HCT116 (cell line): ENCODE measurements at regions not wholly inside any gene's neighbourhood (a gene's known extent, or its start where the extent isn't known, plus 50 kb on each side); places are given as distances from the start of the nearest gene placed in this dataset.

ENCODE experiments used
- ATAC-seq: fragments of 200-7000 bp; cut with Tn5 transposase; 2 replicates; pipeline ENCODE4 v1.9.1; 2020; ENCODE audit warnings: mild to moderate bottlenecking, moderate library complexity
- BruUV-seq: library from RNA; stranded (reverse); fragments of 400-500 nt; replicated peaks from 2 replicates; lab custom pipeline; 2021; lab: Mats Ljungman, UMichigan
- CTCF ChIA-PET: fragments of 300-600 bp; sonication (Branson Sonifier 250); formaldehyde crosslinking; loops from one replicate; lab custom pipeline; 2021; ENCODE audit warnings: antibody characterized with exemption; lab: Charles Lee
- POLR2A ChIA-PET: fragments of 300-600, 350-600 bp; sonication (Branson Sonifier 250); formaldehyde crosslinking; loops from one replicate; lab custom pipeline; 2021; ENCODE audit warnings: antibody characterized with exemption; lab: Charles Lee
- RAD21 ChIA-PET, 2 experiments: fragments of 300-600 bp; sonication (Branson Sonifier 250); formaldehyde crosslinking; loops; one replicate each; lab custom pipeline; 2023; ENCODE audit warnings: low total read pairs in 2 of 2; ENCODE audit not compliant: uncharacterized antibody in 2 of 2, unreplicated experiment in 2 of 2, low non-redundant PET in 1 of 2; lab: Charles Lee
- DNase-seq: peaks from one replicate; pipeline ENCODE4 v3.0.0-alpha.2; 2010; ENCODE audit warnings: low read depth, low spot score
- H2AFZ ChIP-seq: fragments of 200-600 bp; shearing (Covaris generic), sonication (generic); 2 replicates; pipeline ENCODE4 v1.6.1; 2017; ENCODE audit warnings: low read depth, mixed run types, mixed read lengths, antibody characterized with exemption, low read length; ENCODE audit not compliant: poor library complexity, severe bottlenecking
- H3K27ac ChIP-seq: 2 replicates; pipeline ENCODE4 v1.5.1; 2012; ENCODE audit warnings: low read depth, low read length
- H3K27me3 ChIP-seq: fragments of 200-600 bp; sonication (generic); 2 replicates; pipeline ENCODE4 v1.6.1; 2016; ENCODE audit warnings: mixed run types, low read length, mixed read lengths; ENCODE audit not compliant: insufficient read depth
- H3K36me3 ChIP-seq, 2 experiments: fragments of 200-500 bp in 1 of 2; fragments of 200-600 bp in 1 of 2; sonication (Bioruptor generic) in 1 of 2; sonication (generic) in 1 of 2; 2 replicates each; pipeline versions ENCODE4 v1.5.1 to v1.6.1; 2014 to 2016; ENCODE audit warnings: low read length in 2 of 2, inconsistent platforms in 1 of 2, mixed read lengths in 1 of 2, mixed run types in 1 of 2; ENCODE audit not compliant: insufficient read depth in 2 of 2, control insufficient read depth in 1 of 2
- H3K4me1 ChIP-seq, 2 experiments: fragments of 200-600 bp in 1 of 2; sonication (generic) in 1 of 2; 2 replicates each; pipeline versions ENCODE4 v1.5.1 to v1.6.1; 2012 to 2017; ENCODE audit warnings: low read length in 2 of 2, inconsistent platforms in 1 of 2, mild to moderate bottlenecking in 1 of 2, mixed read lengths in 1 of 2, mixed run types in 1 of 2, moderate library complexity in 1 of 2; ENCODE audit not compliant: insufficient read depth in 2 of 2, control insufficient read depth in 1 of 2
- H3K4me2 ChIP-seq: fragments of 200-600 bp; sonication (generic); 2 replicates; pipeline ENCODE4 v1.6.1; 2017; ENCODE audit warnings: mixed run types, low read length, mixed read lengths
- H3K4me3 ChIP-seq, 2 experiments: fragments of 200-600 bp in 1 of 2; sonication (generic) in 1 of 2; replicated peaks in 1 of 2; 2 replicates each; pipeline ENCODE4 v1.5.1; 2011 to 2016; ENCODE audit warnings: low read length in 2 of 2, control low read depth in 1 of 2, low read depth in 1 of 2, mild to moderate bottlenecking in 1 of 2, mixed read lengths in 1 of 2, mixed run types in 1 of 2
- H3K79me2 ChIP-seq: fragments of 200-600 bp; sonication (generic); 2 replicates; pipeline ENCODE4 v1.6.1; 2017; ENCODE audit warnings: mild to moderate bottlenecking, mixed run types, low read length, moderate library complexity, mixed read lengths; ENCODE audit not compliant: insufficient read depth
- H3K9ac ChIP-seq: fragments of 200-600 bp; sonication (generic); 2 replicates; pipeline ENCODE4 v1.6.1; 2016; ENCODE audit warnings: low read length, mixed read lengths
- H3K9me2 ChIP-seq: fragments of 200-600 bp; sonication (generic), shearing (Covaris generic); 2 replicates; pipeline ENCODE4 v1.6.1; 2017; ENCODE audit warnings: mixed run types, mild to moderate bottlenecking, moderate library complexity; ENCODE audit not compliant: insufficient read depth
- H3K9me3 ChIP-seq, 2 experiments: fragments of 200-500 bp in 1 of 2; fragments of 200-600 bp in 1 of 2; sonication (Bioruptor generic) in 1 of 2; sonication (generic) in 1 of 2; 2 replicates each; pipeline ENCODE4 v1.6.1; 2014 to 2017; ENCODE audit warnings: low read length in 2 of 2, mixed read lengths in 2 of 2, inconsistent platforms in 1 of 2, low read depth in 1 of 2, mild to moderate bottlenecking in 1 of 2, mixed run types in 1 of 2, moderate library complexity in 1 of 2; ENCODE audit not compliant: control insufficient read depth in 1 of 2, insufficient read depth in 1 of 2
- H4K20me1 ChIP-seq: fragments of 200-600 bp; sonication (generic), shearing (Covaris generic); 2 replicates; pipeline ENCODE4 v1.6.1; 2017; ENCODE audit warnings: mixed run types, mild to moderate bottlenecking, moderate library complexity; ENCODE audit not compliant: insufficient read depth
- CBX3 ChIP-seq: IDR thresholded peaks from 2 replicates; pipeline ENCODE4 v1.6.1; 2012; ENCODE audit warnings: low read depth
- CEBPB ChIP-seq: IDR thresholded peaks from 2 replicates; pipeline ENCODE4 v1.6.1; 2012; ENCODE audit warnings: low read depth
- EZH2 ChIP-seq: fragments of 200-600 bp; sonication (generic); IDR thresholded peaks from 2 replicates; pipeline ENCODE4 v1.6.1; 2017; ENCODE audit warnings: antibody characterized with exemption, mixed run types
- POLR2A ChIP-seq: IDR thresholded peaks from 2 replicates; pipeline ENCODE4 v1.7.0; 2011; ENCODE audit warnings: borderline replicate concordance; ENCODE audit not compliant: insufficient read depth, insufficient read length; ENCODE audit errors: extremely low read depth
- POLR2AphosphoS5 ChIP-seq: IDR thresholded peaks from 2 replicates; pipeline ENCODE4 v1.6.1; 2011; ENCODE audit warnings: mild to moderate bottlenecking, low read depth, low read length, moderate library complexity
- RAD21 ChIP-seq: IDR thresholded peaks from 2 replicates; pipeline ENCODE4 v1.6.1; 2012; ENCODE audit warnings: low read depth, mild to moderate bottlenecking
- SP1 ChIP-seq: IDR thresholded peaks from 2 replicates; pipeline ENCODE4 v1.6.1; 2012; ENCODE audit warnings: low read depth
- YY1 ChIP-seq: IDR thresholded peaks from 2 replicates; pipeline ENCODE4 v1.6.1; 2011; ENCODE audit warnings: low read length, low read depth, moderate library complexity, mild to moderate bottlenecking; ENCODE audit not compliant: insufficient replicate concordance; ENCODE audit errors: extremely low read depth
- ZNF274 ChIP-seq: fragments of 200-500 bp; sonication (Bioruptor generic); IDR thresholded peaks from 2 replicates; pipeline ENCODE4 v1.6.1; 2014; ENCODE audit warnings: mild to moderate bottlenecking, low read depth, low read length, inconsistent platforms
- intact Hi-C: fragments of 100-400 bp; cut with micrococcal nuclease; formaldehyde crosslinking; loops from 2 replicates; pipeline ENCODE4 v1.10.0; 2022
- TF ChIP-seq, protein P1 (sequence below): IDR thresholded peaks from 2 replicates; pipeline ENCODE4 v1.6.1; 2011; ENCODE audit warnings: mild to moderate bottlenecking, low read length, moderate library complexity; ENCODE audit not compliant: insufficient replicate concordance; ENCODE audit errors: extremely low read depth
- TF ChIP-seq, protein P2 (sequence below), 3 experiments: fragments of 200-600 bp in 1 of 3; sonication (generic) in 1 of 3; IDR thresholded peaks in 2 of 3; conservative IDR thresholded peaks in 1 of 3; 2 replicates each; pipeline ENCODE4 v1.5.1; 2012 to 2017; ENCODE audit warnings: low read depth in 2 of 3, low read length in 2 of 3, antibody characterized with exemption in 1 of 3, borderline replicate concordance in 1 of 3, control low read depth in 1 of 3, mild to moderate bottlenecking in 1 of 3, mixed read lengths in 1 of 3, mixed run types in 1 of 3, moderate library complexity in 1 of 3; ENCODE audit not compliant: insufficient read depth in 1 of 3
- TF ChIP-seq, protein P3 (sequence below): IDR thresholded peaks from 2 replicates; pipeline ENCODE4 v1.6.1; 2012
- TF ChIP-seq, protein P4 (sequence below): IDR thresholded peaks from 2 replicates; pipeline ENCODE4 v1.6.1; 2012

DNA sequence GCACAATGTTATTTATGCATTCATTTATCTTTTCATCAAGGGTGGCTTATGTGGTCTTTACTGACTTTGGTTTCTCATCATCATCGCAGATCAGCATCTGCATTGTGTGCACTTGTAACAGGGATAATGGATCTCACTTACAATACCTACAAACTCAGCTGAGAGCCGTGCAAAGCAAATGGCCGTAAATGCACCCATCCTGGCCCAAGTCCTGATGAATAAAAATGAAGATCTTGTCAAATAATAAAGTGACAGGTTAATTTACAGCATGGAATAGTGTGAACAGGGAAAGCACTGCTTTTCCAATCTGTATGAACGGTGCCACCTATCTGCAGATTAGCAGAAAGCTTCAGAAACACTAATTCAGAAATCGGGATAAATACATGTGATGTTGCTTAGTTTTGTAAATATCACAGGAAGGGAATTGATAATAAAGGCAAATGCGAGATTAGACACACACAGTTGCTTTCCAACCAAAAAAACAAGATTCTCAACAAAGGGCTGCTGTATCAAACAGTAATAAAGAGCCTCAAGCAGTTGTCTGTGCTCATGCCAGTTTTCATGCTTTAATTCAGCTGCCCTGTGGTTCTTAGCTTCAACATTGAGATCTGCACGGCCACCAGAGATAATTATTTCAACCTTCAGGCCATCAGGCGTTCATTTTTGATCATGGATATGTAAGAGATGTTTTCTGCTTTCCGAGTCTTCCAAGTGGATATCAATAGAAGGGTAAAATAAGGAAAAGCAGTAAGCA, 153.4 kb upstream of the POU5F2 start:
- no peaks in the 10 kb centered on the region for H3K9me3 ChIP-seq
- POLR2A ChIA-PET, result no interaction called here
- no peaks in the 10 kb centered on the region for H4K20me1 ChIP-seq
- DNase-seq, result peak; percentile 10
- no peaks in the 10 kb centered on the region for H3K4me1 ChIP-seq
- TF ChIP-seq RAD21, result peak; percentile 62
- no peak for TF ChIP-seq POLR2AphosphoS5
- TF ChIP-seq POLR2A, result no peak
- TF ChIP-seq ZNF274, result no peak
- TF ChIP-seq SP1, result no peak
- no peak for TF ChIP-seq CEBPB
- no peak for TF ChIP-seq EZH2
- TF ChIP-seq, protein P1, sequence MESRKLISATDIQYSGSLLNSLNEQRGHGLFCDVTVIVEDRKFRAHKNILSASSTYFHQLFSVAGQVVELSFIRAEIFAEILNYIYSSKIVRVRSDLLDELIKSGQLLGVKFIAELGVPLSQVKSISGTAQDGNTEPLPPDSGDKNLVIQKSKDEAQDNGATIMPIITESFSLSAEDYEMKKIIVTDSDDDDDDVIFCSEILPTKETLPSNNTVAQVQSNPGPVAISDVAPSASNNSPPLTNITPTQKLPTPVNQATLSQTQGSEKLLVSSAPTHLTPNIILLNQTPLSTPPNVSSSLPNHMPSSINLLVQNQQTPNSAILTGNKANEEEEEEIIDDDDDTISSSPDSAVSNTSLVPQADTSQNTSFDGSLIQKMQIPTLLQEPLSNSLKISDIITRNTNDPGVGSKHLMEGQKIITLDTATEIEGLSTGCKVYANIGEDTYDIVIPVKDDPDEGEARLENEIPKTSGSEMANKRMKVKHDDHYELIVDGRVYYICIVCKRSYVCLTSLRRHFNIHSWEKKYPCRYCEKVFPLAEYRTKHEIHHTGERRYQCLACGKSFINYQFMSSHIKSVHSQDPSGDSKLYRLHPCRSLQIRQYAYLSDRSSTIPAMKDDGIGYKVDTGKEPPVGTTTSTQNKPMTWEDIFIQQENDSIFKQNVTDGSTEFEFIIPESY, result no peak
- no peak for TF ChIP-seq CBX3
- TF ChIP-seq, protein P2, sequence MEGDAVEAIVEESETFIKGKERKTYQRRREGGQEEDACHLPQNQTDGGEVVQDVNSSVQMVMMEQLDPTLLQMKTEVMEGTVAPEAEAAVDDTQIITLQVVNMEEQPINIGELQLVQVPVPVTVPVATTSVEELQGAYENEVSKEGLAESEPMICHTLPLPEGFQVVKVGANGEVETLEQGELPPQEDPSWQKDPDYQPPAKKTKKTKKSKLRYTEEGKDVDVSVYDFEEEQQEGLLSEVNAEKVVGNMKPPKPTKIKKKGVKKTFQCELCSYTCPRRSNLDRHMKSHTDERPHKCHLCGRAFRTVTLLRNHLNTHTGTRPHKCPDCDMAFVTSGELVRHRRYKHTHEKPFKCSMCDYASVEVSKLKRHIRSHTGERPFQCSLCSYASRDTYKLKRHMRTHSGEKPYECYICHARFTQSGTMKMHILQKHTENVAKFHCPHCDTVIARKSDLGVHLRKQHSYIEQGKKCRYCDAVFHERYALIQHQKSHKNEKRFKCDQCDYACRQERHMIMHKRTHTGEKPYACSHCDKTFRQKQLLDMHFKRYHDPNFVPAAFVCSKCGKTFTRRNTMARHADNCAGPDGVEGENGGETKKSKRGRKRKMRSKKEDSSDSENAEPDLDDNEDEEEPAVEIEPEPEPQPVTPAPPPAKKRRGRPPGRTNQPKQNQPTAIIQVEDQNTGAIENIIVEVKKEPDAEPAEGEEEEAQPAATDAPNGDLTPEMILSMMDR (IDR thresholded peaks at IDR 0.05 in 2 of 3, conservative IDR thresholded peaks at IDR 0.05 in 1 of 3; ENCODE audit: borderline replicate concordance in 1 of 3, insufficient read depth in 1 of 3, low read depth in 2 of 3, low read length in 2 of 3), result peak in 2 of 3 experiments; percentile 65 to 68; a peak in 4 of 6 replicates
- TF ChIP-seq, protein P3, sequence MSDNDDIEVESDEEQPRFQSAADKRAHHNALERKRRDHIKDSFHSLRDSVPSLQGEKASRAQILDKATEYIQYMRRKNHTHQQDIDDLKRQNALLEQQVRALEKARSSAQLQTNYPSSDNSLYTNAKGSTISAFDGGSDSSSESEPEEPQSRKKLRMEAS, result no peak
- TF ChIP-seq, protein P4, sequence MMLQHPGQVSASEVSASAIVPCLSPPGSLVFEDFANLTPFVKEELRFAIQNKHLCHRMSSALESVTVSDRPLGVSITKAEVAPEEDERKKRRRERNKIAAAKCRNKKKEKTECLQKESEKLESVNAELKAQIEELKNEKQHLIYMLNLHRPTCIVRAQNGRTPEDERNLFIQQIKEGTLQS, result no peak
- no peak for TF ChIP-seq YY1
- TF ChIP-seq, all 23 proteins: peak for 2
- intact Hi-C loops, result loop anchor here (10.0 kb wide), 1 partner anchor 290 kb away; no protein-coding TSS in a partner anchor
- H3K9ac ChIP-seq, result no peak overlapping the region
- no peaks in the 10 kb centered on the region for H3K36me3 ChIP-seq
- H2AFZ ChIP-seq, result no peak overlapping the region
- no peaks in the 10 kb centered on the region for H3K79me2 ChIP-seq
- no TSS peak for BruUV-seq
- ChIA-PET RAD21 (no interaction called here), CTCF (interaction anchor here (0.9 to 2.1 kb wide), 9 partner anchors 12 to 104 kb away, joined by 3 to 16 read pairs (median 4); no protein-coding TSS in a partner anchor)
- peak; percentile 63 for ATAC-seq
- no peak overlapping the region for H3K27ac ChIP-seq
- no peak overlapping the region for H3K4me2 ChIP-seq
- no peak overlapping the region for H3K4me3 ChIP-seq
- no peaks in the 10 kb centered on the region for H3K9me2 ChIP-seq
- H3K27me3 ChIP-seq, result no peaks in the 10 kb centered on the region
